Pancreas (tissue), 10 donors: ENCODE measurements at regions not wholly inside any gene's neighbourhood (a gene's known extent, or its start where the extent isn't known, plus 50 kb on each side); places are given as distances from the start of the nearest gene placed in this dataset.

Experiments used
- ATAC-seq, 4 donors: fragments of 200-7000 bp; cut with Tn5 transposase; one replicate each; pipeline versions ENCODE4 v1.8.0 to v1.9.1; 2020; ENCODE audit warnings: mild to moderate bottlenecking in 4 of 4, moderate library complexity in 4 of 4
- DNase-seq, 6 donors: peaks; one replicate each; pipeline ENCODE4 v3.0.0-alpha.2; 2020
- FAIRE-seq: peaks from 2 replicates; lab custom pipeline; 2012; peaks lifted over from hg19 to GRCh38; lab: Jason Lieb, UNC
- H3K27ac ChIP-seq, 4 donors: fragments of 200-600 bp; sonication (generic); 1 replicate in 3 of 4; 2 replicates in 1 of 4; pipeline versions ENCODE4 v1.5.0 to v1.8.0; 2020
- H3K27me3 ChIP-seq, 4 donors: fragments of 200-600 bp; one replicate each; pipeline ENCODE4 v1.8.0; 2021
- H3K36me3 ChIP-seq, 3 donors: fragments of 200-600 bp; sonication (generic) in 1 of 3; one replicate each; pipeline versions ENCODE4 v1.5.0 to v1.8.0; 2020 to 2021
- H3K4me1 ChIP-seq, 3 donors: fragments of 200-600 bp; one replicate each; pipeline ENCODE4 v1.8.0; 2021
- H3K4me3 ChIP-seq, 4 donors: fragments of 200-600 bp; sonication (generic) in 2 of 4; one replicate each; pipeline versions ENCODE4 v1.5.0 to v1.8.0; 2020 to 2021
- H3K9me3 ChIP-seq, 4 donors: fragments of 200-600 bp; one replicate each; pipeline ENCODE4 v1.8.0; 2021
- CTCF ChIP-seq, 4 donors: fragments of 200-600 bp; sonication (generic) in 3 of 4; IDR thresholded peaks; one replicate each; pipeline versions ENCODE4 v1.5.0 to v1.8.0; 2021; ENCODE audit warnings: antibody characterized with exemption in 4 of 4
- WGBS, 2 donors: extraction: QIAGEN DNeasy Blood & Tissue Kit; methylation state at CpG; one replicate each; pipeline ENCODE4 v1.1.7; 2013; 5-methylcytosine and 5-hydroxymethylcytosine counted together
- intact Hi-C, 3 donors: fragments of 100-400 bp; cut with DNase I; formaldehyde crosslinking; loops; one replicate each; pipeline versions ENCODE4 v1.11.1 to v1.14.2; 2022
- donor health status: healthy with polysubstance abuse.
- donor health status: DM: no; HTN: no; CAD: no; lungs with moderate emphysema.
- donor health status: DM: no; HTN: no; CAD: no.
- donor health status: control.
- donor health status: control.
- donor health status: Bipolar disorder and iron deficiency.
- donor health status: DM: yes; HTN: yes; CAD: no.
- donor health status: DM: no; HTN: no; CAD: no.
- donor health status: DM: no; HTN: no; CAD: no.
- donor health status: DM: yes; HTN: yes; CAD: no.

GRCh38 chr11:112628676-112629075, 332.5 kb upstream of the NCAM1 start:
- ATAC-seq (no peak), FAIRE-seq (no peak), DNase-seq (no peak)
- Histone ChIP-seq H3K9me3 (no peaks in the 10 kb centered on the region), H3K4me1 (no peaks in the 10 kb centered on the region), H3K27ac (no peak overlapping the region), H3K4me3 (no peak overlapping the region), H3K36me3 (no peaks in the 10 kb centered on the region), H3K27me3 (no peaks in the 10 kb centered on the region)
- no peak for TF ChIP-seq CTCF (IDR thresholded peaks at IDR 0.05)
- 51 to 61% methylated on average over 3 of the region's 3 CpGs for whole genome bisulfite sequencing, 2 donors
- intact Hi-C loops: no loop called here

- Histone ChIP-seq H3K27me3 (no peaks in the 10 kb centered on the region), H3K27ac (no peak overlapping the region), H3K36me3 (no peaks in the 10 kb centered on the region), H3K9me3 (no peaks in the 10 kb centered on the region), H3K4me3 (no peak overlapping the region), H3K4me1 (no peaks in the 10 kb centered on the region)
- WGBS, 2 donors: 71 to 83% methylated on average over 2 of the region's 2 CpGs
- intact Hi-C loops: no loop called here
- DNase-seq: no peak
- FAIRE-seq: no peak
- no peak for TF ChIP-seq CTCF (IDR thresholded peaks at IDR 0.05)
- ATAC-seq: no peak
Observed at GRCh38 chr11:112630496-112630895, 330.7 kb upstream of the NCAM1 start.

- no peak for TF ChIP-seq CTCF (IDR thresholded peaks at IDR 0.05)
- Histone ChIP-seq H3K4me3 (no peak overlapping the region), H3K9me3 (no peaks in the 10 kb centered on the region), H3K4me1 (no peaks in the 10 kb centered on the region), H3K27me3 (no peaks in the 10 kb centered on the region), H3K27ac (no peak overlapping the region), H3K36me3 (no peaks in the 10 kb centered on the region)
- FAIRE-seq (no peak), DNase-seq (no peak), ATAC-seq (no peak)
- intact Hi-C loops: no loop called here
Observed at GRCh38 chr11:112631333-112631732, 329.9 kb upstream of the NCAM1 start.

- FAIRE-seq (no peak), ATAC-seq (no peak)
- intact Hi-C loops: no loop called here
Observed at GRCh38 chr11:112632866-112633505, 328.2 kb upstream of the NCAM1 start.

More at GRCh38 chr11:112632866-112633505, 328.2 kb upstream of the NCAM1 start:
- H3K4me3 ChIP-seq: no peak overlapping the region
- no peaks in the 10 kb centered on the region for H3K27me3 ChIP-seq
- H3K9me3 ChIP-seq: no peaks in the 10 kb centered on the region
- no peak overlapping the region for H3K27ac ChIP-seq
- 47 to 59% methylated on average over 5 of the region's 5 CpGs for WGBS, 2 donors
- H3K36me3 ChIP-seq: no peaks in the 10 kb centered on the region
- no peak for DNase-seq
- no peaks in the 10 kb centered on the region for H3K4me1 ChIP-seq
- no peak for TF ChIP-seq CTCF (IDR thresholded peaks at IDR 0.05)
